SK-N-SH (cell line): ENCODE measurements at regions not wholly inside any gene's neighbourhood (a gene's known extent, or its start where the extent isn't known, plus 50 kb on each side); places are given as distances from the start of the nearest gene placed in this dataset.

Source experiments
- CHD2 ChIP-seq: fragments of 150-350 bp; IDR thresholded peaks from 2 replicates; pipeline ENCODE4 v1.6.1; 2018; ENCODE audit warnings: low read length; ENCODE audit not compliant: partially characterized antibody
- CTCF ChIP-seq: fragments of 200-600 bp; sonication (generic); IDR thresholded peaks from 2 replicates; pipeline ENCODE4 v1.6.1; 2017; ENCODE audit warnings: antibody characterized with exemption, mild to moderate bottlenecking, moderate library complexity
- FOXJ3 ChIP-seq: sonication (generic); formaldehyde crosslinking; IDR thresholded peaks from 2 replicates; pipeline ENCODE4 v1.5.1; 2020; ENCODE audit warnings: mild to moderate bottlenecking, missing genetic modification reagents
- GABPA ChIP-seq: IDR thresholded peaks from 2 replicates; pipeline ENCODE4 v1.4.0; 2012; ENCODE audit warnings: low read depth, mild to moderate bottlenecking
- RFX5 ChIP-seq: IDR thresholded peaks from 2 replicates; pipeline ENCODE4 v1.6.1; 2012; ENCODE audit warnings: mild to moderate bottlenecking, improper control_type of control experiment, low read length
- USF2 ChIP-seq: fragments of 150-350 bp; IDR thresholded peaks from 2 replicates; pipeline ENCODE4 v1.6.1; 2017; ENCODE audit warnings: antibody characterized with exemption, low read length, low read depth, borderline replicate concordance
- YY1 ChIP-seq: IDR thresholded peaks from 2 replicates; pipeline ENCODE4 v1.4.0; 2012; ENCODE audit warnings: low read depth, mild to moderate bottlenecking

GRCh38 chr22:27045103-27045947 lies 387.9 kb downstream of the MIAT start:
- no peak for TF ChIP-seq CHD2
- no peak for TF ChIP-seq YY1
- TF ChIP-seq FOXJ3 (CRISPR knock-in tag), result no peak
- no peak for TF ChIP-seq GABPA
- TF ChIP-seq RFX5, result no peak
- no peak for TF ChIP-seq USF2
- no peak for TF ChIP-seq CTCF
